Hepatocyte (in vitro differentiated cells): ENCODE measurements at regions not wholly inside any gene's neighbourhood (a gene's known extent, or its start where the extent isn't known, plus 50 kb on each side); places are given as distances from the start of the nearest gene placed in this dataset.

Experiments
- EZH2 ChIP-seq: fragments of 200-600 bp; sonication (generic); IDR thresholded peaks from 2 replicates; pipeline ENCODE4 v1.6.1; 2016; ENCODE audit warnings: antibody characterized with exemption, mild to moderate bottlenecking, borderline replicate concordance
- TF ChIP-seq, protein P1 (sequence below): fragments of 200-600 bp; sonication (generic); IDR thresholded peaks from 2 replicates; pipeline ENCODE4 v1.5.1; 2016; ENCODE audit warnings: antibody characterized with exemption, mild to moderate bottlenecking; ENCODE audit not compliant: poor library complexity

DNA sequence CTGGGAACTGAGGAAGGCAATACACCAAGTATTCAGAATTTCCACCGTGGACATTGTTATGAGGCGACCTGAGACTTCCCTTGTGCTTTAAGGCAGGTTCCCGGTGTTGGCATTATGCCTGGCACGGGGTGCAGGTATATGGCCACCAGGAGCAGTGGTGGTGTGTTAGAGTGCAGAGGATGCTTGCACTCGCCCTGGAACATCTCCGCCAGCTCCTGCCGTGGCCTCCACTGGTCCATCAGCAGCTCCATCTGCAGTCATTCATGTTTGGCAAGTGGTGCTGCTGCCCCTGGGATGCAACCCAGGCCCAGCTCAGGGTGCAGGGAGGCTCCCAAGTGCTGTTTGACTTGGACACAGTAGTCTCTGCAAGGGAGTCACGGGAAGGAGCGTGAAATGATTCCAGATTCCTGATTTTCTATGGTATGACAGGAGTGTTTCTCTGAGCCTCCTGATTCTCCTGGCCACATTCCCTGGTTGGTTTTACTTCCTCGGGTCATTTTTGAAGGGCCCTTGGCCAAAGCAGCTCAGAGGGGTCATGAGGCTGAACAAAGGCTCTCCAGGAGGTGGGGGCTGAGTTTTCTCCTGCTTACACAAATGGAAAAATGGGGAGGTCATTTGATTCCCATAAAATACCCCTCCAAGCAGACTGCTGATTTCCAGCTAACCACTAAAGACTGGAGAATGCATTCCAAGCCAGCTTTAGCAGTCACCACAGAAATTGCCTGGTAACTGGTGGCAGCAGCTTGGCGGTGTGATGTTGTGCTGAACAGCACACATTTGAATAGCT is 60.4 kb upstream of the PSEN2 start:
- TF ChIP-seq, protein P1, sequence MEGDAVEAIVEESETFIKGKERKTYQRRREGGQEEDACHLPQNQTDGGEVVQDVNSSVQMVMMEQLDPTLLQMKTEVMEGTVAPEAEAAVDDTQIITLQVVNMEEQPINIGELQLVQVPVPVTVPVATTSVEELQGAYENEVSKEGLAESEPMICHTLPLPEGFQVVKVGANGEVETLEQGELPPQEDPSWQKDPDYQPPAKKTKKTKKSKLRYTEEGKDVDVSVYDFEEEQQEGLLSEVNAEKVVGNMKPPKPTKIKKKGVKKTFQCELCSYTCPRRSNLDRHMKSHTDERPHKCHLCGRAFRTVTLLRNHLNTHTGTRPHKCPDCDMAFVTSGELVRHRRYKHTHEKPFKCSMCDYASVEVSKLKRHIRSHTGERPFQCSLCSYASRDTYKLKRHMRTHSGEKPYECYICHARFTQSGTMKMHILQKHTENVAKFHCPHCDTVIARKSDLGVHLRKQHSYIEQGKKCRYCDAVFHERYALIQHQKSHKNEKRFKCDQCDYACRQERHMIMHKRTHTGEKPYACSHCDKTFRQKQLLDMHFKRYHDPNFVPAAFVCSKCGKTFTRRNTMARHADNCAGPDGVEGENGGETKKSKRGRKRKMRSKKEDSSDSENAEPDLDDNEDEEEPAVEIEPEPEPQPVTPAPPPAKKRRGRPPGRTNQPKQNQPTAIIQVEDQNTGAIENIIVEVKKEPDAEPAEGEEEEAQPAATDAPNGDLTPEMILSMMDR = no peak
- no peak for TF ChIP-seq EZH2
